Neural progenitor cell (in vitro differentiated cells): ENCODE measurements at regions not wholly inside any gene's neighbourhood (a gene's known extent, or its start where the extent isn't known, plus 50 kb on each side); places are given as distances from the start of the nearest gene placed in this dataset.

Experiments
- DNase-seq: peaks from one replicate; pipeline ENCODE4 v3.0.0-alpha.2; 2016; ENCODE audit warnings: low spot score
- H2AFZ ChIP-seq: fragments of 200-600 bp; sonication (generic); replicated peaks from 2 replicates; pipeline ENCODE4 v1.6.1; 2016; ENCODE audit warnings: antibody characterized with exemption
- H3F3A ChIP-seq: fragments of 200-600 bp; sonication (generic); 2 replicates; pipeline ENCODE4 v1.6.1; 2016; ENCODE audit warnings: antibody characterized with exemption, low read depth
- H3K27ac ChIP-seq: fragments of 200-600 bp; sonication (generic); 2 replicates; pipeline ENCODE4 v1.5.1; 2016; ENCODE audit warnings: mild to moderate bottlenecking
- H3K27me3 ChIP-seq: fragments of 200-600 bp; sonication (generic); 2 replicates; pipeline ENCODE4 v1.6.1; 2016; ENCODE audit warnings: mild to moderate bottlenecking, moderate library complexity
- H3K36me3 ChIP-seq: fragments of 200-600 bp; sonication (generic); 2 replicates; pipeline ENCODE4 v1.5.1; 2016
- H3K4me1 ChIP-seq: fragments of 200-600 bp; sonication (generic); 2 replicates; pipeline ENCODE4 v1.6.1; 2016; ENCODE audit warnings: mixed run types
- H3K4me2 ChIP-seq: fragments of 200-600 bp; sonication (generic); 2 replicates; pipeline ENCODE4 v1.6.1; 2016
- H3K4me3 ChIP-seq: fragments of 200-600 bp; sonication (generic); 2 replicates; pipeline ENCODE4 v1.5.1; 2016
- H3K79me2 ChIP-seq: fragments of 200-600 bp; sonication (generic); 2 replicates; pipeline ENCODE4 v1.6.1; 2016; ENCODE audit warnings: low read depth
- H3K9ac ChIP-seq: fragments of 200-600 bp; sonication (generic); 2 replicates; pipeline ENCODE4 v1.6.1; 2016
- H3K9me3 ChIP-seq: fragments of 200-600 bp; sonication (generic); 2 replicates; pipeline ENCODE4 v1.5.1; 2016; ENCODE audit warnings: low read depth
- H4K20me1 ChIP-seq: fragments of 200-600 bp; sonication (generic); 2 replicates; pipeline ENCODE4 v1.6.1; 2016; ENCODE audit warnings: low read depth
- H3K27ac Mint-ChIP-seq: 3 replicates; pipeline ENCODE4 v1.8.0; 2021; ENCODE audit warnings: mixed read lengths
- H3K27me3 Mint-ChIP-seq: 2 replicates; pipeline ENCODE4 v1.8.0; 2022; ENCODE audit warnings: low read depth, mild to moderate bottlenecking, inconsistent platforms, moderate library complexity, mixed read lengths; ENCODE audit not compliant: insufficient read depth
- H3K36me3 Mint-ChIP-seq: 3 replicates; pipeline ENCODE4 v1.8.0; 2021; ENCODE audit warnings: mixed read lengths
- H3K4me1 Mint-ChIP-seq: 3 replicates; pipeline ENCODE4 v1.8.0; 2021; ENCODE audit warnings: mixed read lengths
- H3K4me3 Mint-ChIP-seq: 3 replicates; pipeline ENCODE4 v1.8.0; 2021; ENCODE audit warnings: mild to moderate bottlenecking, moderate library complexity, mixed read lengths
- H3K9me3 Mint-ChIP-seq: 3 replicates; pipeline ENCODE4 v1.8.0; 2020; ENCODE audit warnings: mixed read lengths
- EZH2 ChIP-seq: fragments of 200-600 bp; sonication (generic); IDR thresholded peaks from 2 replicates; pipeline ENCODE4 v1.6.1; 2017; ENCODE audit warnings: antibody characterized with exemption, mild to moderate bottlenecking, moderate library complexity
- EZH2phosphoT487 ChIP-seq: fragments of 200-600 bp; sonication (generic); IDR thresholded peaks from 2 replicates; pipeline ENCODE4 v1.6.1; 2017; ENCODE audit warnings: antibody characterized with exemption
- TF ChIP-seq, protein P1 (sequence below): fragments of 200-600 bp; sonication (generic); IDR thresholded peaks from 2 replicates; pipeline ENCODE4 v1.5.1; 2017; ENCODE audit warnings: antibody characterized with exemption, mild to moderate bottlenecking

DNA sequence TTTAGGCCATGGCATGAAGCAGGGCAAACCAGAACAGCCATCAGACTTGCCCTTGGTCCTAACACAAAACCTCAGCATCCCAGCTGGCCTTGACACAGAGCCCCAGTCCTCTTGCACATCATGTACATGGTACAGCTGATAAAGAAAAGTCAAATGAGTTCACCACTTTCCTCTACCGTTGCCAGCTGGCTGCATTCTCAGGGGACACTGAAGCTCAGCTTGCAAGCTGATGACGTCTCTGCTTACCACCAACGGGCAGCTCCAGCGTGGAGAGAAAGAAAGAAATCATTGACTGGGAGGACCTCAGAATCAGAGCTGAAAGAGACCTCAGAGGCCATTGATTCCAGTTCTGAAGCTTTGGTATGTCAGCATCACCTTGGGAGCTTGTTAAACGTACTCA is 80.7 kb upstream of the CES5A start:
- Histone ChIP-seq H2AFZ (no peak overlapping the region), H3F3A (no peaks in the 10 kb centered on the region), H3K27ac (no peak overlapping the region), H3K79me2 (no peaks in the 10 kb centered on the region), H3K36me3 (no peaks in the 10 kb centered on the region), H3K4me2 (no peak overlapping the region), H3K27me3 (no peaks in the 10 kb centered on the region), H3K9me3 (peaks cover 7% of the 10 kb centered on the region), H3K4me1 (no peaks in the 10 kb centered on the region), H3K4me3 (no peak overlapping the region), H4K20me1 (no peaks in the 10 kb centered on the region), H3K9ac (no peak overlapping the region)
- H3K4me1 Mint-ChIP-seq = peaks cover 7% of the 10 kb centered on the region
- TF ChIP-seq EZH2phosphoT487 = no peak
- TF ChIP-seq, protein P1, sequence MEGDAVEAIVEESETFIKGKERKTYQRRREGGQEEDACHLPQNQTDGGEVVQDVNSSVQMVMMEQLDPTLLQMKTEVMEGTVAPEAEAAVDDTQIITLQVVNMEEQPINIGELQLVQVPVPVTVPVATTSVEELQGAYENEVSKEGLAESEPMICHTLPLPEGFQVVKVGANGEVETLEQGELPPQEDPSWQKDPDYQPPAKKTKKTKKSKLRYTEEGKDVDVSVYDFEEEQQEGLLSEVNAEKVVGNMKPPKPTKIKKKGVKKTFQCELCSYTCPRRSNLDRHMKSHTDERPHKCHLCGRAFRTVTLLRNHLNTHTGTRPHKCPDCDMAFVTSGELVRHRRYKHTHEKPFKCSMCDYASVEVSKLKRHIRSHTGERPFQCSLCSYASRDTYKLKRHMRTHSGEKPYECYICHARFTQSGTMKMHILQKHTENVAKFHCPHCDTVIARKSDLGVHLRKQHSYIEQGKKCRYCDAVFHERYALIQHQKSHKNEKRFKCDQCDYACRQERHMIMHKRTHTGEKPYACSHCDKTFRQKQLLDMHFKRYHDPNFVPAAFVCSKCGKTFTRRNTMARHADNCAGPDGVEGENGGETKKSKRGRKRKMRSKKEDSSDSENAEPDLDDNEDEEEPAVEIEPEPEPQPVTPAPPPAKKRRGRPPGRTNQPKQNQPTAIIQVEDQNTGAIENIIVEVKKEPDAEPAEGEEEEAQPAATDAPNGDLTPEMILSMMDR = no peak
- TF ChIP-seq EZH2 = no peak
- H3K27me3 Mint-ChIP-seq = no peaks in the 10 kb centered on the region
- H3K9me3 Mint-ChIP-seq = peaks cover 1% of the 10 kb centered on the region
- H3K36me3 Mint-ChIP-seq = no peaks in the 10 kb centered on the region
- H3K4me3 Mint-ChIP-seq = no peak overlapping the region
- DNase-seq = no peak
- H3K27ac Mint-ChIP-seq = no peak overlapping the region

DNA sequence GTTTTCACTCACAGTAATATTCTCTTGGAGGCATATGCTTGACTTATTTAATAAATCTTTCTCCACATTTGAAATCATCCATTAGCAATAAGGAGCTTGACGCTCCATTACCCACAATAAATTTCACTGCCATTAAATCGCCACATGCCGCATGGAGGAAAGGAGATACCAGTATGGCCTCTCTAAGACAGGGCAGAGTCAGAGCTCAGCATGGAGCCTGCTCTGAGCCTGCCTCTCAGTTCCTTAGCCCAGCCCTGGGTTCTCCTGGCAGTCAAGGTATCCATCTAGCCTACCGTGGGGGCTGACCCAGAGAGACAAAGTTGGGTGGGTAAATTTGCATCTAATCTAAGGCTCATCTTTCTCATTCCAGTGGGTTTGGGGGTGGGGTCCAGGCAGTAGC is 80.3 kb upstream of the CES5A start:
- Mint-ChIP-seq H3K27ac (no peak overlapping the region), H3K27me3 (no peaks in the 10 kb centered on the region), H3K36me3 (no peaks in the 10 kb centered on the region), H3K4me3 (no peak overlapping the region), H3K9me3 (peaks cover 2% of the 10 kb centered on the region), H3K4me1 (peaks cover 7% of the 10 kb centered on the region)
- peaks cover 7% of the 10 kb centered on the region for H3K9me3 ChIP-seq
- H3K4me2 ChIP-seq = no peak overlapping the region
- H4K20me1 ChIP-seq = no peaks in the 10 kb centered on the region
- no peaks in the 10 kb centered on the region for H3F3A ChIP-seq
- no peak overlapping the region for H3K9ac ChIP-seq
- H2AFZ ChIP-seq = no peak overlapping the region
- H3K79me2 ChIP-seq = no peaks in the 10 kb centered on the region
- H3K4me1 ChIP-seq = no peaks in the 10 kb centered on the region
- no peak for DNase-seq
- TF ChIP-seq, protein P1 = no peak
- no peak for TF ChIP-seq EZH2phosphoT487
- no peak for TF ChIP-seq EZH2
- H3K27ac ChIP-seq = no peak overlapping the region
- no peaks in the 10 kb centered on the region for H3K36me3 ChIP-seq
- no peak overlapping the region for H3K4me3 ChIP-seq
- H3K27me3 ChIP-seq = no peaks in the 10 kb centered on the region

DNA sequence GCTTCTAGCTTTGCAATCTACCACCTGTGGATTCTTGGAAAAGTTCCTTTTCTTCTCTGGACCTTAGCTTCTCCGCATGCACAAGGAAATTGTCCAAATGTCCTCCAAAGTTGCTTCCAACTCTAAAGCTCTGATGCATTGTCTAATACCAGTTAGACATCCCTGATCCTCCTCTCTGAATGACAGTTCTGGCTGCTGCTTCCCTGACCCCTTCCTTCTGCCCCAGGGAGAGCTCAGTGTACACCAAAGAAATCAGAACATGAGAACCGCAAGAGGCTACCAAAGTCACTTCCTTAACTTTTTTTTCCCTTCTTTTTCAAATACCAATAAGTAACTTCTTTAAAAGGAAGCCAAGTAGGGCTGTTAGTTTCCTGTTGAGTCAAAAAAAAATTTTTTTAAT is 79.7 kb upstream of the CES5A start:
- no peaks in the 10 kb centered on the region for H3K36me3 Mint-ChIP-seq
- peaks cover 7% of the 10 kb centered on the region for H3K4me1 Mint-ChIP-seq
- Histone ChIP-seq H3K4me2 (no peak overlapping the region), H3K4me3 (no peak overlapping the region), H3K36me3 (no peaks in the 10 kb centered on the region), H3F3A (no peaks in the 10 kb centered on the region), H3K9ac (no peak overlapping the region), H3K79me2 (no peaks in the 10 kb centered on the region), H2AFZ (no peak overlapping the region), H3K4me1 (no peaks in the 10 kb centered on the region), H4K20me1 (no peaks in the 10 kb centered on the region), H3K9me3 (peaks cover 7% of the 10 kb centered on the region), H3K27ac (no peak overlapping the region), H3K27me3 (no peaks in the 10 kb centered on the region)
- no peaks in the 10 kb centered on the region for H3K27me3 Mint-ChIP-seq
- H3K27ac Mint-ChIP-seq = no peak overlapping the region
- TF ChIP-seq EZH2phosphoT487 (no peak), EZH2 (no peak)
- TF ChIP-seq, protein P1 = no peak
- H3K9me3 Mint-ChIP-seq = peaks cover 4% of the 10 kb centered on the region
- no peak for DNase-seq
- H3K4me3 Mint-ChIP-seq = no peak overlapping the region
